Thyroid gland (tissue), 4 donors: ENCODE measurements at regions not wholly inside any gene's neighbourhood (a gene's known extent, or its start where the extent isn't known, plus 50 kb on each side); places are given as distances from the start of the nearest gene placed in this dataset.

ENCODE experiments used
- DNase-seq, 2 donors: peaks; one replicate each; pipeline ENCODE4 v3.0.0-alpha.2; 2019
- H3K27ac ChIP-seq, 3 donors: fragments of 200-600 bp; sonication (generic); 1 replicate in 2 of 3; 2 replicates in 1 of 3; pipeline ENCODE4 v1.5.1; 2016 to 2019; ENCODE audit warnings: mild to moderate bottlenecking in 1 of 3, moderate library complexity in 1 of 3
- H3K27me3 ChIP-seq: fragments of 200-600 bp; sonication (generic); one replicate; pipeline ENCODE4 v1.5.1; 2019
- H3K36me3 ChIP-seq, 2 donors: fragments of 200-600 bp; sonication (generic); one replicate each; pipeline ENCODE4 v1.5.1; 2016 to 2019
- H3K4me1 ChIP-seq, 2 donors: fragments of 200-600 bp; sonication (generic); one replicate each; pipeline ENCODE4 v1.5.1; 2017 to 2019
- H3K4me3 ChIP-seq, 3 donors: fragments of 200-600 bp; sonication (generic); replicated peaks in 1 of 3; 1 replicate in 2 of 3; 2 replicates in 1 of 3; pipeline ENCODE4 v1.5.1; 2016; ENCODE audit warnings: mild to moderate bottlenecking in 1 of 3
- H3K9me3 ChIP-seq: fragments of 200-600 bp; sonication (generic); one replicate; pipeline ENCODE4 v1.5.1; 2017
- CTCF ChIP-seq, 6 experiments: fragments of 200-600 bp in 3 of 6; fragments of 450-650 bp in 3 of 6; sonication (generic) in 3 of 6; IDR thresholded peaks; one replicate each; pipeline ENCODE4 v1.5.1; 2016 to 2019; ENCODE audit warnings: antibody characterized with exemption in 6 of 6, mild to moderate bottlenecking in 2 of 6, inconsistent platforms in 1 of 6, moderate library complexity in 1 of 6
- POLR2A ChIP-seq, 2 donors: fragments of 450-650 bp; IDR thresholded peaks; one replicate each; pipeline ENCODE4 v1.6.1; 2017; ENCODE audit warnings: antibody characterized with exemption in 2 of 2, mild to moderate bottlenecking in 2 of 2, moderate library complexity in 1 of 2
- WGBS, 2 donors: methylation state at CpG; one replicate each; pipeline ENCODE4 v1.1.5; 2017; 5-methylcytosine and 5-hydroxymethylcytosine counted together
- intact Hi-C: fragments of 100-400 bp; cut with DNase I; formaldehyde crosslinking; loops from one replicate; pipeline ENCODE4 v1.15.1; 2023

- H3K27me3 ChIP-seq: no peaks in the 10 kb centered on the region
- peaks cover 0 to 6% of the 10 kb centered on the region in 2 donors for H3K4me1 ChIP-seq
- WGBS, 2 donors: 88 to 89% methylated on average over 17 to 18 of the region's 18 CpGs
- TF ChIP-seq POLR2A (IDR thresholded peaks at IDR 0.05) (no peak), CTCF (IDR thresholded peaks at IDR 0.05) (no peak)
- H3K4me3 ChIP-seq: no peak overlapping the region
- intact Hi-C loops: no loop called here
- no peak for DNase-seq
- no peaks in the 10 kb centered on the region for H3K9me3 ChIP-seq
- H3K27ac ChIP-seq: no peak overlapping the region
- H3K36me3 ChIP-seq: no peaks in the 10 kb centered on the region
These were observed 150.9 kb downstream of the ZNF22 start for GRCh38 chr10:45151467-45152214.

- Histone ChIP-seq H3K27me3 (no peaks in the 10 kb centered on the region), H3K27ac (no peak overlapping the region), H3K36me3 (no peaks in the 10 kb centered on the region), H3K4me3 (no peak overlapping the region), H3K4me1 (peaks cover 0 to 7% of the 10 kb centered on the region in 2 donors), H3K9me3 (no peaks in the 10 kb centered on the region)
- intact Hi-C loops: no loop called here
- no peak for DNase-seq
- TF ChIP-seq POLR2A (IDR thresholded peaks at IDR 0.05) (no peak), CTCF (IDR thresholded peaks at IDR 0.05) (no peak)
- WGBS, 2 donors: 91 to 95% methylated on average over 3 of the region's 3 CpGs
These were observed 152.0 kb downstream of the ZNF22 start for GRCh38 chr10:45152726-45153125.

- H3K27ac ChIP-seq: no peak overlapping the region
- H3K4me1 ChIP-seq: peaks cover 0 to 7% of the 10 kb centered on the region in 2 donors
- intact Hi-C loops: no loop called here
- no peaks in the 10 kb centered on the region for H3K36me3 ChIP-seq
- TF ChIP-seq POLR2A (IDR thresholded peaks at IDR 0.05) (no peak), CTCF (IDR thresholded peaks at IDR 0.05) (no peak)
- no peaks in the 10 kb centered on the region for H3K27me3 ChIP-seq
- WGBS, 2 donors: 89% methylated on average over 3 of the region's 3 CpGs
- no peak overlapping the region for H3K4me3 ChIP-seq
- no peak for DNase-seq
- no peaks in the 10 kb centered on the region for H3K9me3 ChIP-seq
These were observed 153.8 kb downstream of the ZNF22 start for GRCh38 chr10:45154502-45154901.

GRCh38 chr10:45155784-45156183, 155.1 kb downstream of the ZNF22 start:
- Histone ChIP-seq H3K36me3 (no peaks in the 10 kb centered on the region), H3K9me3 (no peaks in the 10 kb centered on the region)
- 80 to 89% methylated on average over 5 of the region's 5 CpGs for WGBS, 2 donors

More at GRCh38 chr10:45155784-45156183, 155.1 kb downstream of the ZNF22 start:
- no peak for TF ChIP-seq CTCF (IDR thresholded peaks at IDR 0.05)
- TF ChIP-seq POLR2A (IDR thresholded peaks at IDR 0.05): no peak
- no peak overlapping the region for H3K27ac ChIP-seq
- no peaks in the 10 kb centered on the region for H3K27me3 ChIP-seq
- no peak for DNase-seq
- intact Hi-C loops: no loop called here
- H3K4me3 ChIP-seq: no peak overlapping the region
- H3K4me1 ChIP-seq: peaks cover 0 to 7% of the 10 kb centered on the region in 2 donors
